DLD1 (cell line): ENCODE measurements at regions not wholly inside any gene's neighbourhood (a gene's known extent, or its start where the extent isn't known, plus 50 kb on each side); places are given as distances from the start of the nearest gene placed in this dataset.

ENCODE experiments used
- in situ Hi-C: cut with HindIII; loops from 2 replicates; pipeline ENCODE4 v1.10.0; 2017; ENCODE audit warnings: low sequenced_read_pairs

- in situ Hi-C loops, result no loop called here
These were observed 168.7 kb upstream of the SKOR2 start for GRCh38 chr18:47420130-47420529.

- in situ Hi-C loops, result no loop called here
These were observed 167.3 kb upstream of the SKOR2 start for GRCh38 chr18:47418746-47419145.

GRCh38 chr18:47417807-47418206 is 166.3 kb upstream of the SKOR2 start:
- in situ Hi-C loops, result no loop called here

- in situ Hi-C loops, result no loop called here
These were observed 164.4 kb upstream of the SKOR2 start for GRCh38 chr18:47415881-47416280.

GRCh38 chr18:47413327-47413726 is 161.9 kb upstream of the SKOR2 start:
- in situ Hi-C loops, result no loop called here

GRCh38 chr18:47412924-47413323 is 161.5 kb upstream of the SKOR2 start:
- in situ Hi-C loops, result no loop called here

GRCh38 chr18:47411159-47411558 is 159.7 kb upstream of the SKOR2 start:
- in situ Hi-C loops, result no loop called here

GRCh38 chr18:47410139-47410538 is 158.7 kb upstream of the SKOR2 start:
- in situ Hi-C loops, result no loop called here

GRCh38 chr18:47409519-47409918 is 158.1 kb upstream of the SKOR2 start:
- in situ Hi-C loops, result no loop called here

- in situ Hi-C loops, result no loop called here
These were observed 156.3 kb upstream of the SKOR2 start for GRCh38 chr18:47407736-47408135.

GRCh38 chr18:47404845-47405244 is 153.4 kb upstream of the SKOR2 start:
- in situ Hi-C loops, result no loop called here

GRCh38 chr18:47403949-47404348 is 152.5 kb upstream of the SKOR2 start:
- in situ Hi-C loops, result no loop called here

- in situ Hi-C loops, result no loop called here
These were observed 151.9 kb upstream of the SKOR2 start for GRCh38 chr18:47403317-47403716.

GRCh38 chr18:47399475-47399874 is 148.0 kb upstream of the SKOR2 start:
- in situ Hi-C loops, result no loop called here

GRCh38 chr18:47397671-47398319 is 146.3 kb upstream of the SKOR2 start:
- in situ Hi-C loops, result no loop called here

- in situ Hi-C loops, result no loop called here
These were observed 140.2 kb upstream of the SKOR2 start for GRCh38 chr18:47391665-47392064.

- in situ Hi-C loops, result no loop called here
These were observed 139.1 kb upstream of the SKOR2 start for GRCh38 chr18:47390410-47391024.

GRCh38 chr18:47389210-47389609 is 137.8 kb upstream of the SKOR2 start:
- in situ Hi-C loops, result no loop called here

- in situ Hi-C loops, result no loop called here
These were observed 136.4 kb upstream of the SKOR2 start for GRCh38 chr18:47387864-47388263.

- in situ Hi-C loops, result no loop called here
These were observed 132.3 kb upstream of the SKOR2 start for GRCh38 chr18:47383729-47384128.

- in situ Hi-C loops, result no loop called here
These were observed 130.6 kb upstream of the SKOR2 start for GRCh38 chr18:47381975-47382570.

GRCh38 chr18:47380153-47380552 is 128.7 kb upstream of the SKOR2 start:
- in situ Hi-C loops, result no loop called here
